HG03521 (cell line): ENCODE measurements at regions not wholly inside any gene's neighbourhood (a gene's known extent, or its start where the extent isn't known, plus 50 kb on each side); places are given as distances from the start of the nearest gene placed in this dataset.
"Not testable (repeated sequence)": the region's sequence is repeated elsewhere in the genome, so short reads cannot be mapped to it uniquely, and the experiment has no call there.

Experiments used
- ATAC-seq: cut with Tn5 transposase; IDR thresholded peaks from one replicate; pipeline ENCODE4 v1.9.1; 2021; ENCODE audit warnings: mild to moderate bottlenecking, moderate library complexity; ENCODE audit not compliant: unreplicated experiment

GRCh38 chr7:49099587-49100326, 175.4 kb downstream of the CDC14C start:
- no peak for ATAC-seq

- not testable (repeated sequence) for ATAC-seq
These were observed 176.8 kb downstream of the CDC14C start for GRCh38 chr7:49100908-49101740.

GRCh38 chr7:49102411-49102810, 178.1 kb downstream of the CDC14C start:
- no peak for ATAC-seq

- no peak for ATAC-seq
These were observed 187.4 kb downstream of the CDC14C start for GRCh38 chr7:49111706-49112105.

- no peak for ATAC-seq
These were observed 187.9 kb downstream of the CDC14C start for GRCh38 chr7:49112222-49112621.

- ATAC-seq: no peak
These were observed 188.3 kb downstream of the CDC14C start for GRCh38 chr7:49112647-49113046.

GRCh38 chr7:49119706-49120105, 195.4 kb downstream of the CDC14C start:
- ATAC-seq: no peak

GRCh38 chr7:49125246-49125645, 200.9 kb downstream of the CDC14C start:
- no peak for ATAC-seq

GRCh38 chr7:49127359-49127913, 203.1 kb downstream of the CDC14C start:
- ATAC-seq: no peak

- no peak for ATAC-seq
These were observed 213.6 kb downstream of the CDC14C start for GRCh38 chr7:49137978-49138377.

- ATAC-seq: no peak
These were observed 226.1 kb downstream of the CDC14C start for GRCh38 chr7:49150486-49150885.

GRCh38 chr7:49151146-49151545, 226.8 kb downstream of the CDC14C start:
- ATAC-seq: no peak

- no peak for ATAC-seq
These were observed 234.0 kb downstream of the CDC14C start for GRCh38 chr7:49158321-49158720.

GRCh38 chr7:49159536-49159935, 235.2 kb downstream of the CDC14C start:
- ATAC-seq: no peak

GRCh38 chr7:49166441-49166840, 242.1 kb downstream of the CDC14C start:
- ATAC-seq: no peak

GRCh38 chr7:49172639-49173038, 248.3 kb downstream of the CDC14C start:
- no peak for ATAC-seq

- no peak for ATAC-seq
These were observed 250.0 kb downstream of the CDC14C start for GRCh38 chr7:49174396-49174795.

- ATAC-seq: no peak
These were observed 263.4 kb downstream of the CDC14C start for GRCh38 chr7:49187543-49188268.

GRCh38 chr7:49228426-49229098, 304.2 kb downstream of the CDC14C start:
- ATAC-seq: no peak

GRCh38 chr7:49229246-49229645, 304.9 kb downstream of the CDC14C start:
- ATAC-seq: no peak

GRCh38 chr7:49243521-49243920, 319.2 kb downstream of the CDC14C start:
- no peak for ATAC-seq
